Keratinocyte (primary cell): ENCODE measurements at regions not wholly inside any gene's neighbourhood (a gene's known extent, or its start where the extent isn't known, plus 50 kb on each side); places are given as distances from the start of the nearest gene placed in this dataset.

Experiments
- EZH2 ChIP-seq: IDR thresholded peaks from one replicate; pipeline ENCODE4 v1.6.1; 2012; ENCODE audit warnings: inconsistent platforms, mild to moderate bottlenecking, low read length, moderate library complexity
- TF ChIP-seq, protein P1 (sequence below), 3 experiments: IDR thresholded peaks in 1 of 3; conservative IDR thresholded peaks in 1 of 3; optimal IDR thresholded peaks in 1 of 3; 2 replicates in 2 of 3; 3 replicates in 1 of 3; pipeline versions ENCODE3 to v1.5.1; 2011; ENCODE audit warnings: low read length in 3 of 3, mild to moderate bottlenecking in 3 of 3, moderate library complexity in 2 of 3, control low read depth in 1 of 3, inconsistent platforms in 1 of 3; ENCODE audit not compliant: insufficient read depth in 2 of 3; ENCODE audit errors: extremely low read depth in 1 of 3

DNA sequence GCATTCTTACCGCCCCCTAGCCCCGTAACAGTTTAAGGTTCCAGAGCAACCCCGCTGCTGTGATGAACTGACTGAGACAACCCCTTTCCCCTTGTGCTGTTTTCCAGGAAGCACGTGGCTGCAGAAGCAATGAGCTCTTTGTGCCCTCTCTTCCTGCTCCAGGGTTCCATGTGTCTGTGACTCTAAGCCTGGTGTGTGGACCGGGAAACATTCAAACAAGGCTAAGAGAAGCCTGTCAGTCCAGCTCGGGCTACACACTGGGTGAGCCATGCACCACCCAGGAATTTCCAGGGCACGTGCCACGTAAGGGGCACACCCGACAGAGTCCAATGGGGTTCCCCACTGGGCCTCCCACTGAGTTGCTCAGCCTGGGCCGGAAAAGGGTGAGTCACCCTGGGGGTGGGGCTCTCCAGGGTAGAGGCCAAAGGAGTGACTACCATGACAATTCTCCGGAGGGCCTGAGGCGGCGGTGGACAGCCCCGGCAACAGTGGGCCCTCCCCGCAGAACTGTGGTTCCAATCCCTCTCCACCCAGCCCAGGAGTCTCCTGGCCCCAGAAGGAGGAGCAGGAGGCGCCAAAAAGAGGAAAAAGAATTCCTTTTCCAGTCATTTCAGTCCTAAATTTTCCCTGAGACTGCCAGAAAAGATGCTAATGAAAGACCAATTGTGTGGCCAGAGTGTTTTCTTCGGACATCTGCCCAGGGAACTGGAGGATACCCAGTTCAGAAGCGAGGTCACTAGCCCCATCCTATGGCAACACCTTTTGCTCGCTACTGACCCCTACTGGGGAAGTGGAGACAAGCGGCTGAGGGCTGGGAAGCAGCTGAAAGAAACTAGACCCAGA, 157.8 kb upstream of the SLC1A4 start:
- TF ChIP-seq, protein P1, sequence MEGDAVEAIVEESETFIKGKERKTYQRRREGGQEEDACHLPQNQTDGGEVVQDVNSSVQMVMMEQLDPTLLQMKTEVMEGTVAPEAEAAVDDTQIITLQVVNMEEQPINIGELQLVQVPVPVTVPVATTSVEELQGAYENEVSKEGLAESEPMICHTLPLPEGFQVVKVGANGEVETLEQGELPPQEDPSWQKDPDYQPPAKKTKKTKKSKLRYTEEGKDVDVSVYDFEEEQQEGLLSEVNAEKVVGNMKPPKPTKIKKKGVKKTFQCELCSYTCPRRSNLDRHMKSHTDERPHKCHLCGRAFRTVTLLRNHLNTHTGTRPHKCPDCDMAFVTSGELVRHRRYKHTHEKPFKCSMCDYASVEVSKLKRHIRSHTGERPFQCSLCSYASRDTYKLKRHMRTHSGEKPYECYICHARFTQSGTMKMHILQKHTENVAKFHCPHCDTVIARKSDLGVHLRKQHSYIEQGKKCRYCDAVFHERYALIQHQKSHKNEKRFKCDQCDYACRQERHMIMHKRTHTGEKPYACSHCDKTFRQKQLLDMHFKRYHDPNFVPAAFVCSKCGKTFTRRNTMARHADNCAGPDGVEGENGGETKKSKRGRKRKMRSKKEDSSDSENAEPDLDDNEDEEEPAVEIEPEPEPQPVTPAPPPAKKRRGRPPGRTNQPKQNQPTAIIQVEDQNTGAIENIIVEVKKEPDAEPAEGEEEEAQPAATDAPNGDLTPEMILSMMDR (optimal IDR thresholded peaks at IDR 0.05 in 1 of 3, IDR thresholded peaks at IDR 0.05 in 1 of 3, conservative IDR thresholded peaks at IDR 0.05 in 1 of 3; ENCODE audit: extremely low read depth in 1 of 3, insufficient read depth in 2 of 3, low read length in 3 of 3), result peak; percentile 81 to 99 (median 94)
- TF ChIP-seq EZH2, result no peak
